ENCODE measurements at regions not wholly inside any gene's neighbourhood (a gene's known extent, or its start where the extent isn't known, plus 50 kb on each side); places are given as distances from the start of the nearest gene placed in this dataset.

DNA sequence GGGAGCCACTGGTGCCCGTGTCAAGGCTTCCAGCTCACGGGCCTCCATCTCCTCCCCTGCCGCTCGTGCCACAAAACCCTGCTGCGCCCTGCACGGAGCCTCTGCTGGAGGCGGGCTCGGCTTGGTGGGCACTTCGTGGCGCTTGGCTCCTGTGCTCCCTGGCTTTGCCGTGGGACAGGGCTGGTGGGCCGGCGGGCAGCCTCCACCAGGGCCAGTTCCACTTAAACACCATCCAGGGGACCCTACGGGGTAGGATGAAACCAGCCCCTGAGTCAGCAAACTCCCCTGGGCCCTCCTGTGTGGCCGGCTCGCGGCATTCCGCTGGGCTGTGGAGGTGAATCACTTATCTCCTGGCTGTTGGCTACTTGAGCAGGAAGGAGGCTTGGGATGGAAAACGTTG lies 1304.6 kb downstream of the BRD1 start:
- intact Hi-C loops (cut with DNase I; ENCODE audit: low total_unique reads), result no loop called here

DNA sequence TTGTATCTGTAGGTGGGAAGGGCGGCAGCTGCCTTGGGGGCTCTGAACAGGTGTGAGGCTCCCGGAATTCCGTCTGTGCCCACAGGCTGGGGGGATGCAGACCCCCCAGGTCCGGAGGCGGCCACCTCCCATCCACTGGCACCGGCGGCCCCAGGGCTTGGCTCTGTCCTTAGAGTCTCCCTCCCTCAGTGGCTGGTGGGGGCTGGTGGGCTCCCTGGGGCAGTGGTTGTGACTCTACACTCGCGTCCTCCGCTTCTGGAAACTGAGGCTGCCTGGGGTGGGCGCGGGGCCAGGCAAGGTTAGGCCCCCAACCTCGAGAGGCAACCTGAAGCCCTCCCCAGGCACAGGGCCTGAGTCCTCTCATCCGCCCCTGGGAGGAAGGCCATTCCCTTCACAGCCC lies 1305.4 kb downstream of the BRD1 start:
- TF ChIP-seq POLR2AphosphoS5 (IDR thresholded peaks at IDR 0.05) (no peak), POLR2A (IDR thresholded peaks at IDR 0.05) (no peak)
- TF ChIP-seq, protein P1, sequence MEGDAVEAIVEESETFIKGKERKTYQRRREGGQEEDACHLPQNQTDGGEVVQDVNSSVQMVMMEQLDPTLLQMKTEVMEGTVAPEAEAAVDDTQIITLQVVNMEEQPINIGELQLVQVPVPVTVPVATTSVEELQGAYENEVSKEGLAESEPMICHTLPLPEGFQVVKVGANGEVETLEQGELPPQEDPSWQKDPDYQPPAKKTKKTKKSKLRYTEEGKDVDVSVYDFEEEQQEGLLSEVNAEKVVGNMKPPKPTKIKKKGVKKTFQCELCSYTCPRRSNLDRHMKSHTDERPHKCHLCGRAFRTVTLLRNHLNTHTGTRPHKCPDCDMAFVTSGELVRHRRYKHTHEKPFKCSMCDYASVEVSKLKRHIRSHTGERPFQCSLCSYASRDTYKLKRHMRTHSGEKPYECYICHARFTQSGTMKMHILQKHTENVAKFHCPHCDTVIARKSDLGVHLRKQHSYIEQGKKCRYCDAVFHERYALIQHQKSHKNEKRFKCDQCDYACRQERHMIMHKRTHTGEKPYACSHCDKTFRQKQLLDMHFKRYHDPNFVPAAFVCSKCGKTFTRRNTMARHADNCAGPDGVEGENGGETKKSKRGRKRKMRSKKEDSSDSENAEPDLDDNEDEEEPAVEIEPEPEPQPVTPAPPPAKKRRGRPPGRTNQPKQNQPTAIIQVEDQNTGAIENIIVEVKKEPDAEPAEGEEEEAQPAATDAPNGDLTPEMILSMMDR (IDR thresholded peaks at IDR 0.05 in 8 of 11, conservative IDR thresholded peaks at IDR 0.05 in 3 of 11), result no peak
- DNase-seq, result no peak
- H3K27ac ChIP-seq, result no peak overlapping the region
- no peaks in the 10 kb centered on the region for H3K36me3 ChIP-seq
- no peaks in the 10 kb centered on the region for H3K9me3 ChIP-seq
- H3K27me3 ChIP-seq (replicated peaks in 1 of 7), result peaks cover 0 to 10% (median 0%) of the 10 kb centered on the region in 7 donors
- intact Hi-C loops (cut with DNase I; ENCODE audit: low total_unique reads), result no loop called here
- 77 to 96% (median 92%) methylated on average over 7 to 14 of the region's 14 CpGs for WGBS, 5 donors
- no peaks in the 10 kb centered on the region for H3K4me1 ChIP-seq
- H3K4me3 ChIP-seq, result no peak overlapping the region

More for the DNA sequence above, 1304.6 kb downstream of the BRD1 start:
- Histone ChIP-seq H3K9me3 (no peaks in the 10 kb centered on the region), H3K4me1 (no peaks in the 10 kb centered on the region), H3K4me3 (no peak overlapping the region), H3K27me3 (replicated peaks in 1 of 7) (peaks cover 0 to 18% (median 0%) of the 10 kb centered on the region in 7 donors), H3K27ac (no peak overlapping the region), H3K36me3 (no peaks in the 10 kb centered on the region)
- no peak for DNase-seq
- WGBS, 5 donors, result 88 to 92% (median 89%) methylated on average over 6 to 19 of the region's 19 CpGs
- TF ChIP-seq, protein P1 (IDR thresholded peaks at IDR 0.05 in 8 of 11, conservative IDR thresholded peaks at IDR 0.05 in 3 of 11), result no peak
- TF ChIP-seq POLR2AphosphoS5 (IDR thresholded peaks at IDR 0.05) (no peak), POLR2A (IDR thresholded peaks at IDR 0.05) (no peak)

DNA sequence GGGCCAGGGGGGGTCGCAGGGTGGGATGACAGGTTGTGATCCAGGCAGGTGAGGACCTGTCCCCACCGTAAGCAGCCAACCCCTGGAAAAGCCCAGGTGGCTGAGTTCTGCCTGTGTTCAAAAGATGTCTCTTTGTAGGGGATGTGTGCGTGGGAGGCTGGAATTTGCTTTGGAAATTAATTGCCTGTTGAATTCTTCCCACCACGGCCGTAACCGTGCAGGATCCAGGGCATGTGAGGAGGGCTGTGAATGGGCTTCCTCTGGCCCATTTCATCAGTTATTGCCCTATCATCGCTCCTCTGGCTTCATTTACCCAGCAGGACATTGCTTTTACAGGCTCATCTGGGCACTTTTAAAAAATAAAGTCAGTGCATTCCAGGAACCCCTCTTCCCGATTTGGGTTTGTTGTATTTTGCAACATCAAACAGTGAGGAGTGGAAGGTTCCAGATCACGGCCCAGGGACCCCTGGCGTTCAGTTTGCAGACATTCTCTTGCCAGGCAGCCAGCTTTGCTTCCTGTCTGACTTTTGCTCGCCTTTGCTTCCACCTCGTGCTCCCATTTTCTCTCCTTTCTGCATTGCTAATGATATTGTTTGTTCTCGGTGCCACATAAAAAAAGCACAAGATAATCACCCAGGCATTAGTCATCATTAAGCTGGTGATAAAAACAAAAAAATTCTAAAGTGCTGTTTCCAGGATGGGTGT lies 1306.6 kb downstream of the BRD1 start:
- no peak overlapping the region for H3K27ac ChIP-seq
- H3K4me3 ChIP-seq, result no peak overlapping the region
- TF ChIP-seq, protein P1 (IDR thresholded peaks at IDR 0.05 in 8 of 11, conservative IDR thresholded peaks at IDR 0.05 in 3 of 11), result no peak
- TF ChIP-seq POLR2AphosphoS5 (IDR thresholded peaks at IDR 0.05) (no peak), POLR2A (IDR thresholded peaks at IDR 0.05) (no peak)
- no peak for DNase-seq
- no peaks in the 10 kb centered on the region for H3K4me1 ChIP-seq
- no peaks in the 10 kb centered on the region for H3K9me3 ChIP-seq
- H3K27me3 ChIP-seq (replicated peaks in 1 of 7), result peaks cover 0 to 9% (median 0%) of the 10 kb centered on the region in 7 donors
- no peaks in the 10 kb centered on the region for H3K36me3 ChIP-seq
- 65 to 78% (median 74%) methylated on average over 13 of the region's 13 CpGs for WGBS, 5 donors
- intact Hi-C loops (cut with DNase I; ENCODE audit: low total_unique reads), result no loop called here

DNA sequence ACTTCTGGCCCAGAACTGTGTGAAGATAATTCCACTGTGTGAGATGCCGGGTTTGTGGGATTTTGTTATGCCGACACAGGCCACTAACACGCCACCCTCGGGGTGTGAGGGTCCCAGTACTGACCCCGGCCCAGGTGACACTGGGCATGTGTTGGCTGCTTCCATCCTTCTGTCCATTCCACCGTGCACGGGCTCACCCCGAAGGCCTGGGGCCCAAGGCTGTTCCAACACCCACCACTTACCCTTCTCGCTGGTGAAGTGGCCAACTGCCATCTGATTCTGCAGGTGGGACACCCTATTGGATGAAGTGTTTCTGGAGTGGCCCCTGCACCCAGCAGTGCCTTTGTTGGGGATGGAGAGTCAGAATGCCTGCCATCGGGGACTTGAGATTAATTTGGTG lies 1307.5 kb downstream of the BRD1 start:
- Histone ChIP-seq H3K4me3 (no peak overlapping the region), H3K27ac (no peak overlapping the region), H3K36me3 (no peaks in the 10 kb centered on the region), H3K4me1 (no peaks in the 10 kb centered on the region), H3K9me3 (no peaks in the 10 kb centered on the region), H3K27me3 (replicated peaks in 1 of 7) (peaks cover 0 to under 1% (median 0%) of the 10 kb centered on the region in 7 donors)
- 80 to 90% (median 88%) methylated on average over 6 to 10 of the region's 10 CpGs for WGBS, 5 donors
- no peak for DNase-seq
- TF ChIP-seq, protein P1 (IDR thresholded peaks at IDR 0.05 in 8 of 11, conservative IDR thresholded peaks at IDR 0.05 in 3 of 11), result no peak
- TF ChIP-seq POLR2A (IDR thresholded peaks at IDR 0.05) (no peak), POLR2AphosphoS5 (IDR thresholded peaks at IDR 0.05) (no peak)
- intact Hi-C loops (cut with DNase I; ENCODE audit: low total_unique reads), result no loop called here

Measured in spleen (tissue), 11 donors.